GM12874 (cell line): ENCODE measurements at regions not wholly inside any gene's neighbourhood (a gene's known extent, or its start where the extent isn't known, plus 50 kb on each side); places are given as distances from the start of the nearest gene placed in this dataset.

Source experiments
- TF ChIP-seq, protein P1 (sequence below): IDR thresholded peaks from 2 replicates; pipeline ENCODE4 v1.5.1; 2011; ENCODE audit warnings: low read depth, mild to moderate bottlenecking, control low read depth, low read length, moderate library complexity; ENCODE audit not compliant: insufficient read depth

DNA sequence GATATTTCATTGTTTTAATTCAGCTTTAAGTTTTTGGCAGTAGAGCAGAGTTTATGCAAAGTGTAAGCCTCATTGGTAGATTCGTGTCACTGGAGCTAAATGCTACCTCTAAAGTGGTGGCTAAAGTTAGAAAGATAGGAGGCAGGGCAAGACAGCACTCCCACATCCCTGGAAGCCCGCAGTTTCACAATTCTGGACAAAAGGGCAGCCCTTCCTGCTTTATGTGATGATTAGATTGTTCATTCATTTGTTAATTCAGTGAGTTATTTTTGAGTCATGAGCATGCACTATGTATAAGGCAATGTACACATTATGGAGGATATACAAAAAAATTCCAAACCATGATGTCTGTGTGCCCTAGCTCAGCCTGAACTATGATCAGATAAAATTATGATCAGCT lies 52.1 kb upstream of the EIF3M start:
- TF ChIP-seq, protein P1, sequence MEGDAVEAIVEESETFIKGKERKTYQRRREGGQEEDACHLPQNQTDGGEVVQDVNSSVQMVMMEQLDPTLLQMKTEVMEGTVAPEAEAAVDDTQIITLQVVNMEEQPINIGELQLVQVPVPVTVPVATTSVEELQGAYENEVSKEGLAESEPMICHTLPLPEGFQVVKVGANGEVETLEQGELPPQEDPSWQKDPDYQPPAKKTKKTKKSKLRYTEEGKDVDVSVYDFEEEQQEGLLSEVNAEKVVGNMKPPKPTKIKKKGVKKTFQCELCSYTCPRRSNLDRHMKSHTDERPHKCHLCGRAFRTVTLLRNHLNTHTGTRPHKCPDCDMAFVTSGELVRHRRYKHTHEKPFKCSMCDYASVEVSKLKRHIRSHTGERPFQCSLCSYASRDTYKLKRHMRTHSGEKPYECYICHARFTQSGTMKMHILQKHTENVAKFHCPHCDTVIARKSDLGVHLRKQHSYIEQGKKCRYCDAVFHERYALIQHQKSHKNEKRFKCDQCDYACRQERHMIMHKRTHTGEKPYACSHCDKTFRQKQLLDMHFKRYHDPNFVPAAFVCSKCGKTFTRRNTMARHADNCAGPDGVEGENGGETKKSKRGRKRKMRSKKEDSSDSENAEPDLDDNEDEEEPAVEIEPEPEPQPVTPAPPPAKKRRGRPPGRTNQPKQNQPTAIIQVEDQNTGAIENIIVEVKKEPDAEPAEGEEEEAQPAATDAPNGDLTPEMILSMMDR: no peak

DNA sequence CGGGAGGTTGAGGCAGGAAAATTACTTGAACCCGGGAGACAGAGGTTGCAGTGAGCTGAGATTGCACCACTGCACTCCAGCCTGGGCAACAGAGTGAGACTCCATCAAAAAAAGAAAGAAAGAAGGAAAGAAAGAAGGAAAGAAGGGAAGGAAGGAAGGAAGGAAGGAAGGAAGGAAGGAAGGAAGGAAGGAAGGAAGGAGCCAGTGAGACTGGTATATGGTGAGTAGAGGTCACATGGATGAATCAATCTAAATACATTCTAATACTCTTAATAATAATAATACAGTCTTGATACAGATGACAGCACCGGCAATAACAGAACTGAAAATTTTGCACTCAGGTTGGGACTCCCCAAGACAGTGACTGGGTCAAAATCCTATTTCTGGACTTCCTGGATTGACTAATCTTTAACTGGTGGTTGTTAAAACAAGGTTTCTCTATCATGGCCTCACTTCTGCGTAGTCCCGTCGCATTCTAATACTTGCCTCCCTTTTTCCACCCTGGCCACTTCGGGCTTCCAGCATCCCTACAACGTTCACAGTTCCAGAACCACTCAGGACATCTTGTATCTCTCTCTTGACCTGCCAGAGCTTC lies 53.5 kb upstream of the EIF3M start:
- TF ChIP-seq, protein P1: no peak

DNA sequence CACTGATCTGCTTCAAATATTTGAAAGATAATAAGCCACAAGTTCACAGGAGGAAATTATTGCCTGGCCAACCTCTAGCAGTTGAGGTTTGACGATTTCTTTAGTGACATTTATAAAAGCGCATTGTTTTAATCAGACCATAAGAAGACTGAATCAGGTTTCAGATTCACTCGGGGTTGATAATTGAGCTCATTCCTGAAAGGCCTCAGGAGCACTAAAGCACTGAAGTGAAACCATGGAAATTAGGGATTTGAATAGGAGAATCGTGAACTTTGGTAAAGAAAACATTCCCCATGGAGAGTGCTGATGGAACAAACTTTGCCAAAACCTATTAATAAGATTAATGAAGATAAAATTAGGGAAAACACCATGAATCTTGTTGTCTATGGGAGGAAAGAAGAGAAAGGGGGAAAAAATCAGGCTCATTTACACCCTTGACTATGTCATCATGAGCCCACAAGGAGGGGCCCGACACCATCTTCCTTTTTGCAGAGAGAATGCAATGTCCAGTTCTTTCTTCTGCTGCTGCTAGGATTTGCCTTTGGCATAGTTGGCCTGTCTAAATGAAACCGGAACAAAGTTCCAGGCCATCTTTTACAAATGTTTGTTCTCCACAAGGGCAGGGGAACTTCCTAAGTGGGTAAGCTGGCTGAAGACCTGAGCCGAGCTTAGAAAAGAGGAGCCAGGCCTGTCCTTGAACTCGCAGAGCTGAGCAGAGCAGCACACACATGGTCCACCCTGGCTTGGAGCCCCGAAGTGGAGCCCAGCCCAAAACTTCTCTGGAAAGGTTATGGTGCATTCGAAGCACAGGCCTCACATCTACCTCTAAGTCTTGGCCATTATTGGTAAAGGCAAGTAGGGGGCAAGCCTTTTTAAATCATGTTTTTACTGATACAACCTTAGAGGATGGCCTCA lies 56.1 kb upstream of the EIF3M start:
- TF ChIP-seq, protein P1: no peak

DNA sequence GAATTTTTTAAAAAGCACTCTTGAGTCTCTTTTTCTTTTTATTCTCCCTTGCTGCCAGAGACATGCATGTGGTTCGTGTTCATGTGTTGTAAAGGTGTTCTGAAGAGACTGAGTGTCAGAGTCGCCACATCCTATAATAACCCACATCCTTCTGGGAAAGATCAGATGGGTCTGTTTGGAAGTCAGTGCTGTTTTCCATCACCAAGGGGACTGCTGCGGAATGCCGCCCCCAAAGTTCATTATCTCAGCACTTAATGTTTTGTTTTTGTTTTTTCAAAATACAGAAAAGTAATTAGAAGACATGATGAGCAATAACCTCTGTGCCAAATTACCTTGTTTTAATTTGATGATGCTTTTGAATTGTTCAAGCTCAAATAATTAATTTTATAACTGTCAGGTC lies 56.9 kb upstream of the EIF3M start:
- TF ChIP-seq, protein P1: no peak

DNA sequence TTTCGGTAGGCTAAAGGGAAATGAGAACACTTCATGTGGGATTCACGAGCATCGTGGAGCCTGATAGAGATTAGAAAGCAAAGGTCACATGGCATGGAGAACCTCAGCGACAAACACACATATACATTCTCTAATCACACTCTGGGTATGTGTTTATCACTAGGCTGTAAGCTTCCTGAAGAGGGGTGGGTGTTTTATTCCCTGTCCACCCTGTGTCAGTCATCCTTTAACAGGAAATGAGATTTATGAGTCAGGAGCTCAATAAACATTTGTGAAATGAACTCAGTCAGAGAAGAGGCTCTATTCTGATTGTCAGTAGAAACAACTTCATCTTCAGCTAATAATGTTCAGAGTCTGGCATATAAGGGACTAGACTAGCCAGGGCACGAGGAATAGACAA lies 71.7 kb upstream of the EIF3M start:
- TF ChIP-seq, protein P1: no peak

DNA sequence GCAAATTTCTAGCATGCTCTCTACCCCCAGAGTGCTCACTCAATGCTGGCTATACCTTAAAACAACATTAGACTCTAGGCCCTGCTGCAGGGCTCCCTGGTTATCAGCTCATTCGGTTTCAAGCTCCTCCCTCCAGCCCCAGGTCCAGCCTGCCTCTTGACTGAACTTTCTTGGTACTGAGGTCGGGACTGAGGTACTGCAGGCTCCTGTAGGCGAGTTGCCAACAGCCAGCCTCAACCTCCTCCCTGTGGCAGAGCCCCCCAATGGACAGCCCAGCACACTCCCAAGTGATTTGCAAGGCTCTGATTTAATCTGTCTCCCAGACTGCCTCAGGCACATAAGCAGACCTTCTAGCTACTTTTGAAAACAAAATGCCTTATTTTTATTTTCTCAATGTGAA lies 73.6 kb upstream of the EIF3M start:
- TF ChIP-seq, protein P1: no peak

DNA sequence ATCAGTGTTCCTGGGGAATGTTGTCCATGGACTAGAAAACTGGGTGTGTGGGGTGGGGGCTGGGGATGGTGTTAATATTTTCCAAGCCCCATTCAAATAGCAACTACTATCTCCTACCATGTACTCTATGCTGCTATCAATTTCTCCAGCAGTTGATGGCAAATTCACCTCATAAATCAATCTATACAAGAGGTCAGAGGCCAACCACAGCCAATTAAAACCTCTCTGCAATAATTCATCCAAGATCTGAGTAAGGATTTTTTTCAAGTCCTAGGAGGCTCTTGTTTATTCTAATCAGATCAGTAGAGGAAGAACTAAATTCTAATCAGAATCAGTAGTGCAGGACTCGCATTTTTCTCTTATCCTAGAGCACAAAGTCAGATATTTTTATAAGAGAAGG lies 73.4 kb upstream of the WT1 start:
- TF ChIP-seq, protein P1: no peak
